WI38 (cell line): ENCODE measurements at regions not wholly inside any gene's neighbourhood (a gene's known extent, or its start where the extent isn't known, plus 50 kb on each side); places are given as distances from the start of the nearest gene placed in this dataset.

Experiments used
- H3K4me3 ChIP-seq: 2 replicates; pipeline ENCODE4 v1.5.1; 2011; ENCODE audit warnings: low read depth, mild to moderate bottlenecking, control low read depth, low read length
- CTCF ChIP-seq: IDR thresholded peaks from 2 replicates; pipeline ENCODE4 v1.5.1; 2012; ENCODE audit warnings: low read depth, mild to moderate bottlenecking, control low read depth, low read length

- H3K4me3 ChIP-seq: no peak overlapping the region
- TF ChIP-seq CTCF: no peak
These were observed 182.1 kb downstream of the SCG2 start for GRCh38 chr2:223420048-223420447.

- TF ChIP-seq CTCF: no peak
- no peak overlapping the region for H3K4me3 ChIP-seq
These were observed 170.7 kb downstream of the SCG2 start for GRCh38 chr2:223431479-223431878.

GRCh38 chr2:223433461-223433860 is 168.7 kb downstream of the SCG2 start:
- H3K4me3 ChIP-seq: no peak overlapping the region
- TF ChIP-seq CTCF: no peak

GRCh38 chr2:223437788-223438187 is 164.4 kb downstream of the SCG2 start:
- no peak for TF ChIP-seq CTCF
- H3K4me3 ChIP-seq: no peak overlapping the region

- no peak overlapping the region for H3K4me3 ChIP-seq
- TF ChIP-seq CTCF: no peak
These were observed 163.0 kb downstream of the SCG2 start for GRCh38 chr2:223439184-223439583.

- no peak for TF ChIP-seq CTCF
- no peak overlapping the region for H3K4me3 ChIP-seq
These were observed 162.4 kb downstream of the SCG2 start for GRCh38 chr2:223439786-223440185.

- no peak overlapping the region for H3K4me3 ChIP-seq
These were observed 159.3 kb downstream of the SCG2 start for GRCh38 chr2:223442847-223443246.

More at GRCh38 chr2:223442847-223443246, 159.3 kb downstream of the SCG2 start:
- no peak for TF ChIP-seq CTCF
